WTC11 (cell line): ENCODE measurements at regions not wholly inside any gene's neighbourhood (a gene's known extent, or its start where the extent isn't known, plus 50 kb on each side); places are given as distances from the start of the nearest gene placed in this dataset.

ENCODE experiments used
- ATAC-seq: fragments of 200-7000 bp; cut with Tn5 transposase; 2 replicates; pipeline ENCODE4 v1.10.0; 2021; ENCODE audit warnings: mild to moderate bottlenecking, moderate library complexity
- CTCF ChIA-PET: fragments of 300-600 bp; sonication (Branson Sonifier 250); formaldehyde crosslinking; loops from one replicate; lab custom pipeline; 2021; ENCODE audit warnings: antibody characterized with exemption; lab: Charles Lee
- POLR2A ChIA-PET: fragments of 350-600 bp; sonication (Branson Sonifier 250); formaldehyde crosslinking; loops from one replicate; lab custom pipeline; 2021; ENCODE audit warnings: antibody characterized with exemption; lab: Charles Lee
- DNase-seq: peaks from one replicate; pipeline ENCODE4 v3.0.0; 2021; ENCODE audit warnings: low spot score
- H3K27ac Mint-ChIP-seq: 2 replicates; pipeline ENCODE4 v1.8.0; 2021; ENCODE audit warnings: mixed read lengths
- H3K27me3 Mint-ChIP-seq: 2 replicates; pipeline ENCODE4 v1.8.0; 2021; ENCODE audit warnings: low read depth, mild to moderate bottlenecking, moderate library complexity, mixed read lengths
- H3K36me3 Mint-ChIP-seq: 2 replicates; pipeline ENCODE4 v1.8.0; 2021; ENCODE audit warnings: mixed read lengths
- H3K4me1 Mint-ChIP-seq: 2 replicates; pipeline ENCODE4 v1.8.0; 2022; ENCODE audit warnings: mixed read lengths
- H3K4me3 Mint-ChIP-seq: 2 replicates; pipeline ENCODE4 v1.8.0; 2021; ENCODE audit warnings: mild to moderate bottlenecking, moderate library complexity, mixed read lengths
- H3K9me3 Mint-ChIP-seq: 2 replicates; pipeline ENCODE4 v1.8.0; 2021; ENCODE audit warnings: mixed read lengths
- ATF6 ChIP-seq: sonication (generic); formaldehyde crosslinking; IDR thresholded peaks from 2 replicates; pipeline ENCODE4 v1.8.1; 2023; ENCODE audit warnings: mild to moderate bottlenecking, missing genetic modification reagents
- CREB1 ChIP-seq: sonication (generic); formaldehyde crosslinking; IDR thresholded peaks from 2 replicates; pipeline ENCODE4 v1.8.0; 2023; ENCODE audit warnings: mild to moderate bottlenecking, missing genetic modification reagents
- E2F5 ChIP-seq: sonication (generic); formaldehyde crosslinking; IDR thresholded peaks from 2 replicates; pipeline ENCODE4 v1.8.1; 2022; ENCODE audit warnings: mild to moderate bottlenecking, moderate library complexity, missing genetic modification reagents
- ERG ChIP-seq: fragments of 250-450 bp; sonication (Bioruptor Pico); IDR thresholded peaks from 2 replicates; pipeline ENCODE4 v1.8.0; 2021; ENCODE audit warnings: mild to moderate bottlenecking
- ESRRA ChIP-seq: sonication (generic); formaldehyde crosslinking; IDR thresholded peaks from 2 replicates; pipeline ENCODE4 v1.8.1; 2022; ENCODE audit warnings: mild to moderate bottlenecking, missing genetic modification reagents, borderline replicate concordance
- GABPB1 ChIP-seq: sonication (generic); formaldehyde crosslinking; IDR thresholded peaks from 2 replicates; pipeline ENCODE4 v1.8.1; 2023; ENCODE audit warnings: mild to moderate bottlenecking, missing genetic modification reagents
- HMGXB4 ChIP-seq: sonication (generic); formaldehyde crosslinking; IDR thresholded peaks from 2 replicates; pipeline ENCODE4 v1.8.1; 2023; ENCODE audit warnings: mild to moderate bottlenecking, moderate library complexity, missing genetic modification reagents
- JUN ChIP-seq: sonication (generic); formaldehyde crosslinking; IDR thresholded peaks from 2 replicates; pipeline ENCODE4 v1.8.0; 2023; ENCODE audit warnings: mild to moderate bottlenecking, missing genetic modification reagents
- MXD4 ChIP-seq: fragments of 250-450 bp; sonication (Bioruptor Pico); IDR thresholded peaks from 2 replicates; pipeline ENCODE4 v1.8.0; 2021; ENCODE audit warnings: mild to moderate bottlenecking, moderate library complexity, borderline replicate concordance
- NFE2L1 ChIP-seq: sonication (generic); formaldehyde crosslinking; IDR thresholded peaks from 2 replicates; pipeline ENCODE4 v1.8.1; 2023; ENCODE audit warnings: missing genetic modification reagents
- SMAD4 ChIP-seq: sonication (generic); formaldehyde crosslinking; IDR thresholded peaks from 2 replicates; pipeline ENCODE4 v1.8.0; 2022; ENCODE audit warnings: mild to moderate bottlenecking, missing genetic modification reagents
- SP1 ChIP-seq: sonication (generic); formaldehyde crosslinking; conservative IDR thresholded peaks from 2 replicates; pipeline ENCODE4 v1.8.1; 2022; ENCODE audit warnings: missing genetic modification reagents
- TEAD1 ChIP-seq: sonication (generic); formaldehyde crosslinking; IDR thresholded peaks from 2 replicates; pipeline ENCODE4 v1.8.0; 2022; ENCODE audit warnings: mild to moderate bottlenecking, missing genetic modification reagents
- ZMAT4 ChIP-seq: fragments of 250-450 bp; sonication (Bioruptor Pico); IDR thresholded peaks from 2 replicates; pipeline ENCODE4 v1.9.0; 2021; ENCODE audit warnings: mild to moderate bottlenecking
- ZNF219 ChIP-seq: sonication (generic); formaldehyde crosslinking; IDR thresholded peaks from 2 replicates; pipeline ENCODE4 v1.8.0; 2023; ENCODE audit warnings: missing genetic modification reagents, mild to moderate bottlenecking, borderline replicate concordance
- ZNF416 ChIP-seq: fragments of 250-450 bp; sonication (Bioruptor Pico); IDR thresholded peaks from 2 replicates; pipeline ENCODE4 v1.9.0; 2021; ENCODE audit warnings: mild to moderate bottlenecking, inconsistent platforms
- ZNF425 ChIP-seq: fragments of 250-450 bp; sonication (Bioruptor Pico); conservative IDR thresholded peaks from 2 replicates; pipeline ENCODE4 v1.9.0; 2021; ENCODE audit warnings: mild to moderate bottlenecking
- ZNF532 ChIP-seq: fragments of 250-450 bp; sonication (Bioruptor Pico); IDR thresholded peaks from 2 replicates; pipeline ENCODE4 v1.9.0; 2021; ENCODE audit warnings: mild to moderate bottlenecking, borderline replicate concordance

GRCh38 chr20:6956056-6956455 is 188.6 kb downstream of the BMP2 start:
- no peak overlapping the region for H3K4me3 Mint-ChIP-seq
- H3K9me3 Mint-ChIP-seq = peaks cover 24% of the 10 kb centered on the region
- TF ChIP-seq JUN (CRISPR knock-in tag) (no peak), SMAD4 (CRISPR knock-in tag) (no peak), ESRRA (CRISPR knock-in tag) (no peak), ZNF425 (CRISPR knock-in tag) (no peak), NFE2L1 (CRISPR knock-in tag) (no peak)
- CTCF ChIA-PET = interaction anchor here (0.7 kb wide), 1 partner anchor 204 kb away, joined by 3 read pairs; no protein-coding TSS in a partner anchor
- H3K36me3 Mint-ChIP-seq = peaks cover 4% of the 10 kb centered on the region
- no peak overlapping the region for H3K27ac Mint-ChIP-seq
- POLR2A ChIA-PET = no interaction called here
- no peaks in the 10 kb centered on the region for H3K4me1 Mint-ChIP-seq
- no peak for DNase-seq
- no peaks in the 10 kb centered on the region for H3K27me3 Mint-ChIP-seq
- ATAC-seq = no peak

- no peak overlapping the region for H3K4me3 Mint-ChIP-seq
- no peaks in the 10 kb centered on the region for H3K27me3 Mint-ChIP-seq
- DNase-seq (no peak), ATAC-seq (no peak)
- H3K4me1 Mint-ChIP-seq = no peaks in the 10 kb centered on the region
- TF ChIP-seq ZNF219 (CRISPR knock-in tag) (no peak), TEAD1 (CRISPR knock-in tag) (no peak), ZNF532 (CRISPR knock-in tag) (no peak), CREB1 (CRISPR knock-in tag) (no peak), SP1 (CRISPR knock-in tag) (no peak), ERG (CRISPR knock-in tag) (no peak), HMGXB4 (CRISPR knock-in tag) (no peak), GABPB1 (CRISPR knock-in tag) (no peak), MXD4 (CRISPR knock-in tag) (no peak)
- no peak overlapping the region for H3K27ac Mint-ChIP-seq
- POLR2A ChIA-PET = no interaction called here
- CTCF ChIA-PET = no interaction called here
- peaks cover 25% of the 10 kb centered on the region for H3K9me3 Mint-ChIP-seq
- peaks cover 4% of the 10 kb centered on the region for H3K36me3 Mint-ChIP-seq
Observed at GRCh38 chr20:6956574-6956973, 189.1 kb downstream of the BMP2 start.

- CTCF ChIA-PET = no interaction called here
- Mint-ChIP-seq H3K27me3 (no peaks in the 10 kb centered on the region), H3K36me3 (peaks cover 4% of the 10 kb centered on the region), H3K27ac (no peak overlapping the region), H3K4me3 (no peak overlapping the region), H3K4me1 (no peaks in the 10 kb centered on the region), H3K9me3 (peaks cover 21% of the 10 kb centered on the region)
- no peak for DNase-seq
- no peak for ATAC-seq
- POLR2A ChIA-PET = no interaction called here
- no peak for TF ChIP-seq ERG (CRISPR knock-in tag)
- no peak for TF ChIP-seq SMAD4 (CRISPR knock-in tag)
- TF ChIP-seq E2F5 (CRISPR knock-in tag) = no peak
- no peak for TF ChIP-seq ZNF416 (CRISPR knock-in tag)
- no peak for TF ChIP-seq GABPB1 (CRISPR knock-in tag)
- no peak for TF ChIP-seq ATF6 (CRISPR knock-in tag)
- no peak for TF ChIP-seq ZMAT4 (CRISPR knock-in tag)
Observed at GRCh38 chr20:6959900-6960312, 192.4 kb downstream of the BMP2 start.
